GM12872 (cell line): ENCODE measurements at regions not wholly inside any gene's neighbourhood (a gene's known extent, or its start where the extent isn't known, plus 50 kb on each side); places are given as distances from the start of the nearest gene placed in this dataset.

Experiments used
- TF ChIP-seq, protein P1 (sequence below): IDR thresholded peaks from 3 replicates; pipeline ENCODE4 v1.5.1; 2011; ENCODE audit warnings: low read depth, mild to moderate bottlenecking, low read length, moderate library complexity; ENCODE audit not compliant: insufficient read depth

GRCh38 chr12:94771741-94772140 is 121.4 kb upstream of the TMCC3 start:
- TF ChIP-seq, protein P1, sequence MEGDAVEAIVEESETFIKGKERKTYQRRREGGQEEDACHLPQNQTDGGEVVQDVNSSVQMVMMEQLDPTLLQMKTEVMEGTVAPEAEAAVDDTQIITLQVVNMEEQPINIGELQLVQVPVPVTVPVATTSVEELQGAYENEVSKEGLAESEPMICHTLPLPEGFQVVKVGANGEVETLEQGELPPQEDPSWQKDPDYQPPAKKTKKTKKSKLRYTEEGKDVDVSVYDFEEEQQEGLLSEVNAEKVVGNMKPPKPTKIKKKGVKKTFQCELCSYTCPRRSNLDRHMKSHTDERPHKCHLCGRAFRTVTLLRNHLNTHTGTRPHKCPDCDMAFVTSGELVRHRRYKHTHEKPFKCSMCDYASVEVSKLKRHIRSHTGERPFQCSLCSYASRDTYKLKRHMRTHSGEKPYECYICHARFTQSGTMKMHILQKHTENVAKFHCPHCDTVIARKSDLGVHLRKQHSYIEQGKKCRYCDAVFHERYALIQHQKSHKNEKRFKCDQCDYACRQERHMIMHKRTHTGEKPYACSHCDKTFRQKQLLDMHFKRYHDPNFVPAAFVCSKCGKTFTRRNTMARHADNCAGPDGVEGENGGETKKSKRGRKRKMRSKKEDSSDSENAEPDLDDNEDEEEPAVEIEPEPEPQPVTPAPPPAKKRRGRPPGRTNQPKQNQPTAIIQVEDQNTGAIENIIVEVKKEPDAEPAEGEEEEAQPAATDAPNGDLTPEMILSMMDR, result no peak

- TF ChIP-seq, protein P1, result no peak
Observed at GRCh38 chr12:94771199-94771598, 120.8 kb upstream of the TMCC3 start.

- TF ChIP-seq, protein P1, result no peak
Observed at GRCh38 chr12:94770791-94771190, 120.4 kb upstream of the TMCC3 start.

DNA sequence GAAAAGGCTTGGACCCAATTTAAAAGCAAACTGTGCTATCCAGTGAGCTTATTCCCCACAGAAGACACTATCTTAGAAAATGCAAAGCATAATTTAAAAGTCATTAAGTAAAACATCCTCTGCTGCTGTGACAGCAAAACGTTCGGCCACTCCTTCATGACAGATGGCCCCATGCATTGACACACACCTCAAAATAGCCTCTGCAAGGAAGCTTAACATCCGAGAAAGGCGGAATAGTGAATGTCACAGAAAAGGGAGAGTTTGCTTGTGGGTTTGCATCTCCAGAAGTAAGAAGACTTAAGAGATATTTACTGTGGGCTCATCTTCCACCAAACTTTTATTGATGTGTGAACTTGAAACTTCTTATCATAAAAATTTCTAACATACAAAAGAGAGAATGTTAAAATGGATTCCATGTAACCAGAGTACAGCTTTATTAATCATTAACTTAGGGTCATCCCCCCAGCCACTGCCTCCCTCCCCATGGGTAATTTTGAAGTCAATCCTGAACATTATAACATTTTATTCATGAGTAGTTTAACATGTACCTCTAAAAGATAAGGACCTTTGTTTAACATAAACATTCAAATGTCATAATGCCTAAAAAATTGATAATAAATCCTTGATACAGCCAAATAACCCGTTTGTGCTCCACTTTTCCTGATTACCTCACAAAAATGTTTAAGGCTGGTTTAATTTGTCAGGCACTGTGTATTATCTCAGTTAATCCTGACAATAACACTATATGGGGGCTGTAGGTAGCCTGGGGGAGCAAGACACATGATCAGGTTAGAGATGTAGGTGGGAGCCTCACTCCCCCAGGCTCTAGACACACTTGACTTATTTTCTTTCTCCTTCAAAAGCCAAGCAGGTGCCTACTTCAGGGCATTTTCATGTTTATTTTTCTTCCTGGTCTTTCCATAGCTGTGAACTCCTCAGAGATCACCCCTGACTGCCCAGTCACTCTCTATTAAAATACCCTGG is 119.7 kb upstream of the TMCC3 start:
- TF ChIP-seq, protein P1, result no peak

DNA sequence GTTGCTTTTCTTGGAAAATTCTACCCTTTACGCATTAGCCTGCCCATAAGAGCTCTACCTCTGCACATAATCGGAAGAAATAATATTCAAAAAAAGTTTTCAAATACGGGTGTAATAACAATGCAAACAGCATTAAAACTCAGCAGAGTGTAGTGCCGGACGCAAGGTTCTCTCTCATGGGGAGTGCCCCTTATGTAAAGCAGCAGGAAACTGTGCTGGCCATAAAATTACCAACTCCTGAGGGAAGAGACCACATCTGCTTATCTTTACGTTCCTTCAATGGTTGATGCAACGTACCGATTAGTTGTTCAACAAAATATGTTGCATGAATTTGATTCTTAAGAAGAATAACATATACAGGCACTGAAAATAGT is 118.7 kb upstream of the TMCC3 start:
- TF ChIP-seq, protein P1, result no peak

- TF ChIP-seq, protein P1, result no peak
Observed at GRCh38 chr12:94768398-94769046, 118.2 kb upstream of the TMCC3 start.

- TF ChIP-seq, protein P1, result no peak
Observed at GRCh38 chr12:94767956-94768355, 117.6 kb upstream of the TMCC3 start.
